ENCODE measurements at regions not wholly inside any gene's neighbourhood (a gene's known extent, or its start where the extent isn't known, plus 50 kb on each side); places are given as distances from the start of the nearest gene placed in this dataset.

- no peak for DNase-seq
Measured at GRCh38 chr11:109298865-109299264, 123.1 kb upstream of the C11orf87 start.

GRCh38 chr11:109300211-109300610, 121.8 kb upstream of the C11orf87 start:
- DNase-seq, result no peak

GRCh38 chr11:109302591-109303334, 119.2 kb upstream of the C11orf87 start:
- no peak for DNase-seq

- no peak for DNase-seq
Measured at GRCh38 chr11:109303342-109303741, 118.6 kb upstream of the C11orf87 start.

GRCh38 chr11:109304159-109304558, 117.8 kb upstream of the C11orf87 start:
- DNase-seq, result no peak

GRCh38 chr11:109305009-109305408, 117.0 kb upstream of the C11orf87 start:
- DNase-seq, result no peak

- DNase-seq, result no peak
Measured at GRCh38 chr11:109306322-109306721, 115.7 kb upstream of the C11orf87 start.

GRCh38 chr11:109307366-109307765, 114.6 kb upstream of the C11orf87 start:
- no peak for DNase-seq

- DNase-seq, result no peak
Measured at GRCh38 chr11:109308551-109308950, 113.4 kb upstream of the C11orf87 start.

GRCh38 chr11:109309153-109309552, 112.8 kb upstream of the C11orf87 start:
- no peak for DNase-seq

GRCh38 chr11:109317726-109318125, 104.3 kb upstream of the C11orf87 start:
- no peak for DNase-seq

GRCh38 chr11:109320595-109320994, 101.4 kb upstream of the C11orf87 start:
- no peak for DNase-seq

- DNase-seq, result no peak
Measured at GRCh38 chr11:109326781-109327180, 95.2 kb upstream of the C11orf87 start.

- no peak for DNase-seq
Measured at GRCh38 chr11:109329716-109330115, 92.3 kb upstream of the C11orf87 start.

GRCh38 chr11:109338131-109338530, 83.9 kb upstream of the C11orf87 start:
- no peak for DNase-seq

- DNase-seq, result no peak
Measured at GRCh38 chr11:109342261-109342660, 79.7 kb upstream of the C11orf87 start.

GRCh38 chr11:109343242-109343641, 78.7 kb upstream of the C11orf87 start:
- no peak for DNase-seq

- no peak for DNase-seq
Measured at GRCh38 chr11:109347304-109347703, 74.7 kb upstream of the C11orf87 start.

GRCh38 chr11:109349276-109350080, 72.5 kb upstream of the C11orf87 start:
- DNase-seq, result no peak

- no peak for DNase-seq
Measured at GRCh38 chr11:109350091-109350490, 71.9 kb upstream of the C11orf87 start.

GRCh38 chr11:109362059-109362458, 59.9 kb upstream of the C11orf87 start:
- no peak for DNase-seq

- DNase-seq, result no peak
Measured at GRCh38 chr11:109363682-109364081, 58.3 kb upstream of the C11orf87 start.

- DNase-seq, result no peak
Measured at GRCh38 chr11:109364851-109365250, 57.1 kb upstream of the C11orf87 start.

- no peak for DNase-seq
Measured at GRCh38 chr11:109371444-109372176, 50.4 kb upstream of the C11orf87 start.

Measured in NCI-H2081 treated with DMSO at 0.1 percent for 48 hours (cell line).